A549 (cell line): ENCODE measurements at regions not wholly inside any gene's neighbourhood (a gene's known extent, or its start where the extent isn't known, plus 50 kb on each side); places are given as distances from the start of the nearest gene placed in this dataset.

Experiments used
- ATAC-seq, 2 experiments: fragments of 200-7000 bp in 1 of 2; fragments of >200 bp in 1 of 2; cut with Nextera tagmentation in 1 of 2; cut with Tn5 transposase in 1 of 2; 3 replicates each; pipeline versions ENCODE4 v1.8.0 to v1.9.1; 2018 to 2020; ENCODE audit warnings: mild to moderate bottlenecking in 1 of 2, moderate library complexity in 1 of 2
- CTCF ChIA-PET: fragments of 300-600 bp; sonication (Branson Sonifier 250); formaldehyde crosslinking; extraction: SDS; loops from one replicate; lab custom pipeline; 2021; ENCODE audit warnings: antibody characterized with exemption, inconsistent platforms; lab: Yijun Ruan, JAX
- POLR2A ChIA-PET: fragments of 350-600 bp; formaldehyde crosslinking; extraction: SDS; loops from one replicate; lab custom pipeline; 2021; ENCODE audit warnings: antibody characterized with exemption, inconsistent platforms; lab: Yijun Ruan, JAX
- DNase-seq, 2 experiments: peaks; one replicate each; pipeline versions ENCODE4 v3.0.0 to v3.0.0-alpha.2; 2011 to 2016; ENCODE audit warnings: low read depth in 1 of 2, low spot score in 1 of 2
- FAIRE-seq: peaks from 2 replicates; lab custom pipeline; 2011; peaks lifted over from hg19 to GRCh38; lab: Jason Lieb, UNC
- H3K27ac ChIP-seq, 2 experiments: fragments of >200 bp; sonication (Bioruptor Twin); formaldehyde crosslinking; 3 replicates each; pipeline ENCODE4 v1.5.1; 2016 to 2017
- H3K4me1 ChIP-seq: fragments of >200 bp; sonication (Bioruptor Twin); formaldehyde crosslinking; 3 replicates; pipeline ENCODE4 v1.6.1; 2016
- H3K4me2 ChIP-seq: fragments of >200 bp; sonication (Bioruptor Twin); formaldehyde crosslinking; 3 replicates; pipeline ENCODE4 v1.6.1; 2016
- H3K4me3 ChIP-seq: fragments of >200 bp; sonication (Bioruptor Twin); formaldehyde crosslinking; 3 replicates; pipeline ENCODE4 v1.5.1; 2016
- H3K9me3 ChIP-seq: fragments of >200 bp; sonication (Bioruptor Twin); formaldehyde crosslinking; 3 replicates; pipeline ENCODE4 v1.6.1; 2016
- BHLHE40 ChIP-seq: IDR thresholded peaks from 2 replicates; pipeline ENCODE4 v1.6.1; 2012; ENCODE audit warnings: low read depth, low read length, inconsistent platforms
- CBX2 ChIP-seq: fragments of 200-600 bp; sonication (generic); IDR thresholded peaks from 2 replicates; pipeline ENCODE4 v1.6.1; 2016; ENCODE audit warnings: low read depth, mild to moderate bottlenecking, borderline replicate concordance
- CBX8 ChIP-seq: fragments of 200-600 bp; sonication (generic); IDR thresholded peaks from 2 replicates; pipeline ENCODE4 v1.6.1; 2016
- CEBPB ChIP-seq, 2 experiments: fragments of >200 bp in 1 of 2; sonication (Bioruptor Twin) in 1 of 2; formaldehyde crosslinking in 1 of 2; IDR thresholded peaks; 2 replicates each; pipeline ENCODE4 v1.6.1; 2012 to 2016
- CHD2 ChIP-seq: fragments of 150-350 bp; IDR thresholded peaks from 2 replicates; pipeline ENCODE4 v1.6.1; 2014; ENCODE audit warnings: low read length; ENCODE audit not compliant: partially characterized antibody
- EHMT2 ChIP-seq: fragments of 200-600 bp; sonication (generic); IDR thresholded peaks from 2 replicates; pipeline ENCODE4 v1.6.1; 2016; ENCODE audit warnings: antibody characterized with exemption, low read depth, mild to moderate bottlenecking, moderate library complexity
- ESRRA ChIP-seq: fragments of 150-350 bp; IDR thresholded peaks from 2 replicates; pipeline ENCODE4 v1.6.1; 2014; ENCODE audit warnings: mild to moderate bottlenecking, low read length, borderline replicate concordance
- FOSB ChIP-seq: fragments of 250-450 bp; sonication (Bioruptor Pico); IDR thresholded peaks from 2 replicates; pipeline ENCODE4 v1.5.0; 2020; ENCODE audit warnings: mild to moderate bottlenecking, moderate library complexity
- FOSL2 ChIP-seq, 2 experiments: fragments of 450-650 bp in 1 of 2; fragments of >200 bp in 1 of 2; sonication (Bioruptor Twin) in 1 of 2; formaldehyde crosslinking; IDR thresholded peaks; 2 replicates each; pipeline versions ENCODE4 v1.5.0 to v1.6.1; 2016 to 2020; ENCODE audit warnings: mild to moderate bottlenecking in 1 of 2, moderate library complexity in 1 of 2
- HOXA7 ChIP-seq: fragments of 250-450 bp; sonication (Bioruptor Pico); IDR thresholded peaks from 2 replicates; pipeline ENCODE4 v1.5.0; 2020; ENCODE audit warnings: mild to moderate bottlenecking, moderate library complexity
- HOXB13 ChIP-seq: fragments of 250-450 bp; sonication (Bioruptor Pico); IDR thresholded peaks from 2 replicates; pipeline ENCODE4 v1.5.0; 2020; ENCODE audit warnings: low read depth, mild to moderate bottlenecking, moderate library complexity
- JUN ChIP-seq, 2 experiments: fragments of >200 bp; sonication (Bioruptor Twin); formaldehyde crosslinking; IDR thresholded peaks; 2 replicates in 1 of 2; 3 replicates in 1 of 2; pipeline ENCODE4 v1.6.1; 2016 to 2017
- JUNB ChIP-seq: fragments of >200 bp; sonication (Bioruptor Twin); formaldehyde crosslinking; IDR thresholded peaks from 2 replicates; pipeline ENCODE4 v1.6.1; 2016
- KDM1A ChIP-seq: fragments of 200-600 bp; sonication (generic); IDR thresholded peaks from 2 replicates; pipeline ENCODE4 v1.6.1; 2016; ENCODE audit warnings: low read depth, mild to moderate bottlenecking
- MYC ChIP-seq: IDR thresholded peaks from 2 replicates; pipeline ENCODE4 v1.6.1; 2012; ENCODE audit warnings: mild to moderate bottlenecking, inconsistent platforms, low read length, improper control_type of control experiment, borderline replicate concordance
- NFE2L2 ChIP-seq: fragments of 150-350 bp; conservative IDR thresholded peaks from 2 replicates; pipeline ENCODE4 v1.6.1; 2014; ENCODE audit warnings: low read length
- NPAS2 ChIP-seq: fragments of 250-450 bp; sonication (Bioruptor Pico); IDR thresholded peaks from 2 replicates; pipeline ENCODE4 v1.8.0; 2022; ENCODE audit warnings: mild to moderate bottlenecking, moderate library complexity, borderline replicate concordance
- NR3C1 ChIP-seq: fragments of >200 bp; sonication (Bioruptor Twin); formaldehyde crosslinking; IDR thresholded peaks from 3 replicates; pipeline ENCODE4 v1.6.1; 2017
- RAD21 ChIP-seq, 2 experiments: fragments of >200 bp in 1 of 2; sonication (Bioruptor Twin) in 1 of 2; formaldehyde crosslinking in 1 of 2; IDR thresholded peaks in 1 of 2; conservative IDR thresholded peaks in 1 of 2; 2 replicates in 1 of 2; 3 replicates in 1 of 2; pipeline ENCODE4 v1.6.1; 2012 to 2018; ENCODE audit warnings: inconsistent platforms in 1 of 2
- RARB ChIP-seq: fragments of 250-450 bp; sonication (Bioruptor Pico); IDR thresholded peaks from 2 replicates; pipeline ENCODE4 v1.8.0; 2021; ENCODE audit warnings: mild to moderate bottlenecking, moderate library complexity
- RFX5 ChIP-seq: fragments of 450-650 bp; IDR thresholded peaks from 2 replicates; pipeline ENCODE4 v1.7.1; 2014; ENCODE audit warnings: antibody characterized with exemption, mild to moderate bottlenecking, moderate library complexity
- SMC3 ChIP-seq: fragments of >200 bp; sonication (Bioruptor Twin); formaldehyde crosslinking; IDR thresholded peaks from 3 replicates; pipeline ENCODE4 v1.6.1; 2018; ENCODE audit warnings: inconsistent platforms
- TFCP2L1 ChIP-seq: fragments of 250-450 bp; sonication (Bioruptor Pico); IDR thresholded peaks from 2 replicates; pipeline ENCODE4 v1.5.0; 2021; ENCODE audit warnings: mild to moderate bottlenecking
- ZC3H11A ChIP-seq: fragments of 450-650 bp; IDR thresholded peaks from 2 replicates; pipeline ENCODE4 v1.6.1; 2014; ENCODE audit warnings: antibody characterized with exemption, mild to moderate bottlenecking
- ZNF302 ChIP-seq: fragments of 250-450 bp; sonication (Bioruptor Pico); IDR thresholded peaks from 2 replicates; pipeline ENCODE4 v1.9.0; 2021; ENCODE audit warnings: inconsistent platforms, mild to moderate bottlenecking, moderate library complexity
- WGBS: methylation state at CpG from one replicate; pipeline ENCODE4 v1.1.6; 2017; ENCODE audit errors: missing lambda C conversion rate; 5-methylcytosine and 5-hydroxymethylcytosine counted together
- TF ChIP-seq, protein P1 (sequence below): fragments of 250-450 bp; sonication (Bioruptor Pico); IDR thresholded peaks from 2 replicates; pipeline ENCODE4 v1.5.0; 2021; ENCODE audit warnings: mild to moderate bottlenecking, moderate library complexity, borderline replicate concordance
- TF ChIP-seq, protein P2 (sequence below): fragments of >200 bp; sonication (Bioruptor Twin); formaldehyde crosslinking; IDR thresholded peaks from 3 replicates; pipeline ENCODE4 v1.6.1; 2016
- TF ChIP-seq, protein P3 (sequence below): fragments of >200 bp; sonication (Bioruptor Twin); formaldehyde crosslinking; IDR thresholded peaks from 2 replicates; pipeline ENCODE4 v1.6.1; 2016
- TF ChIP-seq, protein P4 (sequence below): IDR thresholded peaks from 2 replicates; pipeline ENCODE4 v1.6.1; 2012
- TF ChIP-seq, protein P5 (sequence below): fragments of 150-350 bp; IDR thresholded peaks from 2 replicates; pipeline ENCODE4 v1.6.1; 2014; ENCODE audit warnings: low read depth, mild to moderate bottlenecking, low read length

DNA sequence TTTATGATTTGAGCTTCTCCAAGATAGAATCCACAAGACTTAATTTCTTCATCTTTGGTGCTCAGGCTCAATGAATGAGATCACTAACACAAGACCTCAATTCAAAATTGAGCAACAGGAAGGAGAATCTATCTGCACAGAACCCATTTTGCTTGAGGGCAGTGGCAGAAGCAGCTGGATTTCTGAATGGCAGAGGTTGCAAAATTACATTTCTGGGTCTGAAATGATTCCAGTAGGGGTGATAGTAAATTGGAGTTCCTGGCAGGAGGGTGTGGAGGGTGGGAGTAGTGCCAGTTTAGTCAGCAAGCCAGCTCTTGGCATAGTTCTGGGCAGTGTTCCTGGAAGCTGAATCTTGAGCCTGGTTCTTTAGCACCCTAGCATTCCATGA, 281.1 kb downstream of the SLC7A11 start:
- no peak for ATAC-seq
- POLR2A ChIA-PET: no interaction called here
- TF ChIP-seq ZC3H11A (no peak), FOSL2 (IDR thresholded peaks at IDR 0.05) (no peak), FOSL2 (CRISPR knock-in tag; IDR thresholded peaks at IDR 0.05) (no peak), JUN (IDR thresholded peaks at IDR 0.05) (no peak), NFE2L2 (no peak), CBX2 (no peak), CBX8 (no peak), RFX5 (no peak), HOXA7 (CRISPR knock-in tag) (no peak), ESRRA (no peak), TFCP2L1 (no peak), CEBPB (IDR thresholded peaks at IDR 0.05) (no peak), NR3C1 (no peak), CHD2 (no peak), RAD21 (conservative IDR thresholded peaks at IDR 0.05 in 1 of 2, IDR thresholded peaks at IDR 0.05 in 1 of 2) (no peak), KDM1A (no peak)
- TF ChIP-seq, protein P1, sequence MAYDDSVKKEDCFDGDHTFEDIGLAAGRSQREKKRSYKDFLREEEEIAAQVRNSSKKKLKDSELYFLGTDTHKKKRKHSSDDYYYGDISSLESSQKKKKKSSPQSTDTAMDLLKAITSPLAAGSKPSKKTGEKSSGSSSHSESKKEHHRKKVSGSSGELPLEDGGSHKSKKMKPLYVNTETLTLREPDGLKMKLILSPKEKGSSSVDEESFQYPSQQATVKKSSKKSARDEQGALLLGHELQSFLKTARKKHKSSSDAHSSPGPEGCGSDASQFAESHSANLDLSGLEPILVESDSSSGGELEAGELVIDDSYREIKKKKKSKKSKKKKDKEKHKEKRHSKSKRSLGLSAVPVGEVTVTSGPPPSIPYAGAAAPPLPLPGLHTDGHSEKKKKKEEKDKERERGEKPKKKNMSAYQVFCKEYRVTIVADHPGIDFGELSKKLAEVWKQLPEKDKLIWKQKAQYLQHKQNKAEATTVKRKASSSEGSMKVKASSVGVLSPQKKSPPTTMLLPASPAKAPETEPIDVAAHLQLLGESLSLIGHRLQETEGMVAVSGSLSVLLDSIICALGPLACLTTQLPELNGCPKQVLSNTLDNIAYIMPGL (CRISPR knock-in tag): no peak
- TF ChIP-seq, protein P2, sequence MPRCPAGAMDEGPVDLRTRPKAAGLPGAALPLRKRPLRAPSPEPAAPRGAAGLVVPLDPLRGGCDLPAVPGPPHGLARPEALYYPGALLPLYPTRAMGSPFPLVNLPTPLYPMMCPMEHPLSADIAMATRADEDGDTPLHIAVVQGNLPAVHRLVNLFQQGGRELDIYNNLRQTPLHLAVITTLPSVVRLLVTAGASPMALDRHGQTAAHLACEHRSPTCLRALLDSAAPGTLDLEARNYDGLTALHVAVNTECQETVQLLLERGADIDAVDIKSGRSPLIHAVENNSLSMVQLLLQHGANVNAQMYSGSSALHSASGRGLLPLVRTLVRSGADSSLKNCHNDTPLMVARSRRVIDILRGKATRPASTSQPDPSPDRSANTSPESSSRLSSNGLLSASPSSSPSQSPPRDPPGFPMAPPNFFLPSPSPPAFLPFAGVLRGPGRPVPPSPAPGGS: no peak
- TF ChIP-seq, protein P3, sequence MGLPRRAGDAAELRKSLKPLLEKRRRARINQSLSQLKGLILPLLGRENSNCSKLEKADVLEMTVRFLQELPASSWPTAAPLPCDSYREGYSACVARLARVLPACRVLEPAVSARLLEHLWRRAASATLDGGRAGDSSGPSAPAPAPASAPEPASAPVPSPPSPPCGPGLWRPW: no peak
- peak in 1 of 2 experiments; percentile 1 for DNase-seq
- no peak for FAIRE-seq
- no peaks in the 10 kb centered on the region for H3K4me1 ChIP-seq
- H3K27ac ChIP-seq: no peak overlapping the region
- CTCF ChIA-PET: no interaction called here
- H3K4me2 ChIP-seq: no peak overlapping the region
- no peaks in the 10 kb centered on the region for H3K9me3 ChIP-seq
- H3K4me3 ChIP-seq: no peak overlapping the region

DNA sequence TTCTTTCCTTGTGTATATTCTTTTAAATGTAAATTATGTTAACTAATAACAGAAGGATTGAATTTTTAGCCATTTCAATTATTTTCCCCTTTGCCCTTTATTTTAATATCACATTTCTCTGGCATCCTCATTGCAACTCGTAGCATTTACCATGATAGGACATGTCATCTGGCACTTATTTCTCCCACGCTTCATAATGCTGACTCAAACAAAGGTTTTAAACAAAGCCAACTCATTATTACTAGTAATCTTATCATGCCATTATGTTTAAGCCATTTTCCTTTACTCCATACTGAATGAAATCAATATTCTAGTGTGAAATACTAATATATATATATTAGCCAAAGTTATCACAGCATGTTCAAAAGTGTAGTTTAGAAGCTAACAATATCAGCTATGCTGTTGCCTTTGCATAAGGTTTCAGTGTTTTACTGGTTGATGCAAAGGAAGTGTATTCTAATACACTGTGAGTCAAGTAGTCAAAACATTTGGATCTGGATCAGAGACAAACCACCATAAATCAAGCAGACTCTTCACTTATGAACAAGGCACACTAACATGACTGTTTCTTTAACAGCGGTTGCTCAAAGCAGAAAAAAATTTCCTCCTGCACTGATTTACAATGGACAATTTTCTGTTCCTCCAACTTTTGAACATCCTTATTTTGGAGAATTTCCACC, 281.6 kb downstream of the SLC7A11 start:
- no peaks in the 10 kb centered on the region for H3K4me1 ChIP-seq
- FAIRE-seq (no peak), DNase-seq (no peak), ATAC-seq (no peak)
- no peak overlapping the region for H3K27ac ChIP-seq
- TF ChIP-seq CBX2 (no peak), RARB (CRISPR knock-in tag) (no peak), SMC3 (no peak), JUNB (no peak), BHLHE40 (no peak)
- CTCF ChIA-PET: no interaction called here
- H3K9me3 ChIP-seq: no peaks in the 10 kb centered on the region
- H3K4me2 ChIP-seq: no peak overlapping the region
- POLR2A ChIA-PET: no interaction called here
- 41% methylated on average over 3 of the region's 3 CpGs for WGBS
- H3K4me3 ChIP-seq: no peak overlapping the region

DNA sequence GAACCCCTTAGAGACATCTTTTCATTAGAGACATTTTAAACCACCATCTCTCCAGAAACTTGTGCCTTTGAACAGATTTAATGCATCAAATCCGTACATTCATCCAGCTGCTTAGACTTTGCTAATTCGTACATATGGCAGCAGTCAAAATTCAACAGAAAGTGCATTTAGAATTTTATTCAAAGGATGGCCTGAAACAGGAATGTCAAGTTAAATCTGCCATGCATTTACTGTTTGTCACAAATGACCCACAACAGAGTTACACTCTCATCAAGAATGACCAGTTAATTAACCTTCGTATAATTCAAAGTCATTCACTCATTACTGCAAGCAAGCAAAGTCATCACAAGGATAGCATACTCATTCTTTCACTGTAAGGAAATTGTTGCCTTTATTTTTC, 284.3 kb downstream of the SLC7A11 start:
- ATAC-seq: no peak
- WGBS: 61% methylated on average over 3 of the region's 3 CpGs
- no peaks in the 10 kb centered on the region for H3K4me1 ChIP-seq
- H3K27ac ChIP-seq: no peak overlapping the region
- FAIRE-seq: no peak
- ChIA-PET CTCF (no interaction called here), POLR2A (no interaction called here)
- H3K9me3 ChIP-seq: no peaks in the 10 kb centered on the region
- TF ChIP-seq JUN (IDR thresholded peaks at IDR 0.05) (no peak), FOSB (CRISPR knock-in tag) (no peak), CEBPB (IDR thresholded peaks at IDR 0.05) (no peak), MYC (no peak), HOXA7 (CRISPR knock-in tag) (no peak), NPAS2 (CRISPR knock-in tag) (no peak), EHMT2 (no peak), HOXB13 (CRISPR knock-in tag) (no peak), NR3C1 (no peak), ZNF302 (no peak)
- TF ChIP-seq, protein P3: no peak
- TF ChIP-seq, protein P4, sequence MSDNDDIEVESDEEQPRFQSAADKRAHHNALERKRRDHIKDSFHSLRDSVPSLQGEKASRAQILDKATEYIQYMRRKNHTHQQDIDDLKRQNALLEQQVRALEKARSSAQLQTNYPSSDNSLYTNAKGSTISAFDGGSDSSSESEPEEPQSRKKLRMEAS: no peak
- TF ChIP-seq, protein P1 (CRISPR knock-in tag): no peak
- TF ChIP-seq, protein P5, sequence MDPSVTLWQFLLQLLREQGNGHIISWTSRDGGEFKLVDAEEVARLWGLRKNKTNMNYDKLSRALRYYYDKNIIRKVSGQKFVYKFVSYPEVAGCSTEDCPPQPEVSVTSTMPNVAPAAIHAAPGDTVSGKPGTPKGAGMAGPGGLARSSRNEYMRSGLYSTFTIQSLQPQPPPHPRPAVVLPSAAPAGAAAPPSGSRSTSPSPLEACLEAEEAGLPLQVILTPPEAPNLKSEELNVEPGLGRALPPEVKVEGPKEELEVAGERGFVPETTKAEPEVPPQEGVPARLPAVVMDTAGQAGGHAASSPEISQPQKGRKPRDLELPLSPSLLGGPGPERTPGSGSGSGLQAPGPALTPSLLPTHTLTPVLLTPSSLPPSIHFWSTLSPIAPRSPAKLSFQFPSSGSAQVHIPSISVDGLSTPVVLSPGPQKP: no peak
- no peak overlapping the region for H3K4me3 ChIP-seq
- no peak for DNase-seq
- no peak overlapping the region for H3K4me2 ChIP-seq
